Body of pancreas (tissue), 4 donors: ENCODE measurements at regions not wholly inside any gene's neighbourhood (a gene's known extent, or its start where the extent isn't known, plus 50 kb on each side); places are given as distances from the start of the nearest gene placed in this dataset.

Experiments
- ATAC-seq: fragments of 150-250 bp; one replicate; pipeline ENCODE4 v1.9.1; 2016
- DNase-seq, 4 donors: peaks; one replicate each; pipeline ENCODE4 v3.0.0-alpha.2; 2019
- H3K27ac ChIP-seq, 4 donors: fragments of 200-600 bp; sonication (generic); 1 replicate in 3 of 4; 2 replicates in 1 of 4; pipeline versions ENCODE4 v1.5.1 to v1.6.1; 2016 to 2019; ENCODE audit warnings: mild to moderate bottlenecking in 1 of 4, mixed read lengths in 1 of 4, moderate library complexity in 1 of 4
- H3K27me3 ChIP-seq, 2 donors: fragments of 200-600 bp; sonication (generic); one replicate each; pipeline ENCODE4 v1.6.0; 2016; ENCODE audit warnings: mild to moderate bottlenecking in 1 of 2
- H3K36me3 ChIP-seq, 2 donors: fragments of 200-600 bp; sonication (generic); replicated peaks in 1 of 2; 2 replicates each; pipeline ENCODE4 v1.5.1; 2016; ENCODE audit warnings: low read depth in 2 of 2; ENCODE audit not compliant: insufficient read depth in 1 of 2
- H3K4me1 ChIP-seq: fragments of 200-600 bp; sonication (generic); one replicate; pipeline ENCODE4 v1.6.0; 2016
- H3K4me3 ChIP-seq, 2 donors: fragments of 200-600 bp; sonication (generic); 1 replicate in 1 of 2; 2 replicates in 1 of 2; pipeline ENCODE4 v1.5.1; 2016 to 2019
- H3K9me3 ChIP-seq, 3 donors: fragments of 200-600 bp; sonication (generic); 1 replicate in 2 of 3; 2 replicates in 1 of 3; pipeline ENCODE4 v1.5.1; 2016
- CTCF ChIP-seq, 7 experiments: fragments of 450-650 bp in 4 of 7; fragments of 200-600 bp in 3 of 7; sonication (generic) in 3 of 7; IDR thresholded peaks; one replicate each; pipeline ENCODE4 v1.5.1; 2016 to 2019; ENCODE audit warnings: antibody characterized with exemption in 7 of 7
- POLR2A ChIP-seq, 3 donors: fragments of 450-650 bp; IDR thresholded peaks; one replicate each; pipeline ENCODE4 v1.6.1; 2016; ENCODE audit warnings: antibody characterized with exemption in 3 of 3, mild to moderate bottlenecking in 2 of 3
- WGBS, 2 donors: methylation state at CpG; one replicate each; pipeline ENCODE4 v1.1.5; 2017; 5-methylcytosine and 5-hydroxymethylcytosine counted together
- intact Hi-C: fragments of 100-400 bp; cut with DNase I; formaldehyde crosslinking; loops from one replicate; pipeline ENCODE4 v1.15.1; 2023

GRCh38 chr2:74046441-74046840, 61.7 kb downstream of the TET3 start:
- no peaks in the 10 kb centered on the region for H3K27me3 ChIP-seq
- intact Hi-C loops, result no loop called here
- 94% methylated on average over 17 of the region's 17 CpGs; no CpG with 5 or more reads in 1 of the 2 donors for WGBS, 2 donors
- DNase-seq, result no peak
- no peak overlapping the region for H3K4me3 ChIP-seq
- no peak overlapping the region for H3K27ac ChIP-seq
- no peaks in the 10 kb centered on the region for H3K4me1 ChIP-seq
- H3K36me3 ChIP-seq, result no peaks in the 10 kb centered on the region
- no peak for TF ChIP-seq CTCF (IDR thresholded peaks at IDR 0.05)
- TF ChIP-seq POLR2A (IDR thresholded peaks at IDR 0.05), result no peak
- no peaks in the 10 kb centered on the region for H3K9me3 ChIP-seq
- no peak for ATAC-seq

DNA sequence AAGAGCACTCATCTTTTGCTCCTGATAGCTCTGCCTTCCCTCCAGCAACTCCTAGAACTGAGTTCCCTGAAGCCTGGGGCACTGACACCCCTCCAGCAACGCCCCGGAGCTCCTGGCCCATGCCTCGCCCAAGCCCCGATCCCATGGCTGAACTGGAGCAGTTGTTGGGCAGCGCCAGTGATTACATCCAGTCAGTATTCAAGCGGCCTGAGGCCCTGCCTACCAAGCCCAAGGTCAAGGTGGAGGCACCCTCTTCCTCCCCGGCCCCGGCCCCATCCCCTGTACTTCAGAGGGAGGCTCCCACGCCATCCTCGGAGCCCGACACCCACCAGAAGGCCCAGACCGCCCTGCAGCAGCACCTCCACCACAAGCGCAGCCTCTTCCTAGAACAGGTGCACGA, 62.4 kb downstream of the TET3 start:
- intact Hi-C loops, result no loop called here
- ATAC-seq (no peak), DNase-seq (no peak)
- WGBS, 2 donors, result 94 to 100% methylated on average over 9 to 12 of the region's 14 CpGs
- no peak for TF ChIP-seq CTCF (IDR thresholded peaks at IDR 0.05)
- no peak for TF ChIP-seq POLR2A (IDR thresholded peaks at IDR 0.05)
- no peak overlapping the region for H3K27ac ChIP-seq
- no peak overlapping the region for H3K4me3 ChIP-seq
- H3K9me3 ChIP-seq, result no peaks in the 10 kb centered on the region
- H3K36me3 ChIP-seq, result no peaks in the 10 kb centered on the region
- H3K27me3 ChIP-seq, result no peaks in the 10 kb centered on the region
- H3K4me1 ChIP-seq, result no peaks in the 10 kb centered on the region

- Histone ChIP-seq H3K9me3 (no peaks in the 10 kb centered on the region), H3K27me3 (no peaks in the 10 kb centered on the region), H3K36me3 (no peaks in the 10 kb centered on the region), H3K27ac (no peak overlapping the region), H3K4me3 (no peak overlapping the region), H3K4me1 (no peaks in the 10 kb centered on the region)
- 93 to 96% methylated on average over 4 to 7 of the region's 7 CpGs for WGBS, 2 donors
- DNase-seq (no peak), ATAC-seq (no peak)
- no peak for TF ChIP-seq POLR2A (IDR thresholded peaks at IDR 0.05)
- no peak for TF ChIP-seq CTCF (IDR thresholded peaks at IDR 0.05)
- intact Hi-C loops, result no loop called here
These were observed 63.4 kb downstream of the TET3 start for GRCh38 chr2:74048147-74048546.

- 84 to 89% methylated on average over 8 to 9 of the region's 9 CpGs for WGBS, 2 donors
- TF ChIP-seq POLR2A (IDR thresholded peaks at IDR 0.05) (no peak), CTCF (IDR thresholded peaks at IDR 0.05) (no peak)
- Histone ChIP-seq H3K36me3 (no peaks in the 10 kb centered on the region), H3K4me3 (no peak overlapping the region), H3K4me1 (peaks cover 3% of the 10 kb centered on the region), H3K27ac (no peak overlapping the region), H3K27me3 (no peaks in the 10 kb centered on the region), H3K9me3 (no peaks in the 10 kb centered on the region)
- DNase-seq, result no peak
- intact Hi-C loops, result no loop called here
- no peak for ATAC-seq
These were observed 64.3 kb downstream of the TET3 start for GRCh38 chr2:74048843-74049519.

GRCh38 chr2:74050151-74050550, 65.4 kb downstream of the TET3 start:
- Histone ChIP-seq H3K27ac (no peak overlapping the region), H3K36me3 (no peaks in the 10 kb centered on the region), H3K4me3 (no peak overlapping the region), H3K9me3 (no peaks in the 10 kb centered on the region), H3K4me1 (peaks cover 4% of the 10 kb centered on the region), H3K27me3 (no peaks in the 10 kb centered on the region)
- intact Hi-C loops, result no loop called here
- no peak for TF ChIP-seq CTCF (IDR thresholded peaks at IDR 0.05)
- no peak for TF ChIP-seq POLR2A (IDR thresholded peaks at IDR 0.05)
- no peak for DNase-seq
- 84 to 85% methylated on average over 5 of the region's 5 CpGs for WGBS, 2 donors
- ATAC-seq, result no peak
